ENCODE measurements at regions not wholly inside any gene's neighbourhood (a gene's known extent, or its start where the extent isn't known, plus 50 kb on each side); places are given as distances from the start of the nearest gene placed in this dataset.

- TF ChIP-seq CTCF (IDR thresholded peaks at IDR 0.05): no peak
- no peak for TF ChIP-seq POLR2A (IDR thresholded peaks at IDR 0.05)
Observed at GRCh38 chr4:31356839-31357238, 636.7 kb downstream of the PCDH7 start.
